Ovary (tissue), 7 donors: ENCODE measurements at regions not wholly inside any gene's neighbourhood (a gene's known extent, or its start where the extent isn't known, plus 50 kb on each side); places are given as distances from the start of the nearest gene placed in this dataset.

Source experiments
- DNase-seq, 5 donors: peaks; one replicate each; pipeline ENCODE4 v3.0.0-alpha.2; 2019 to 2020
- H3K27ac ChIP-seq, 2 donors: fragments of 200-600 bp; one replicate each; pipeline versions ENCODE4 v1.5.1 to v1.8.0; 2019 to 2022
- H3K27me3 ChIP-seq: fragments of 200-600 bp; one replicate; pipeline ENCODE4 v1.8.0; 2022
- H3K36me3 ChIP-seq: fragments of 200-600 bp; sonication (generic); one replicate; pipeline ENCODE4 v1.5.1; 2019
- H3K4me1 ChIP-seq: one replicate; pipeline ENCODE4 v1.8.1; 2013; ENCODE audit warnings: mild to moderate bottlenecking, moderate library complexity; ENCODE audit not compliant: insufficient read depth
- H3K4me3 ChIP-seq: fragments of 200-600 bp; sonication (generic); one replicate; pipeline ENCODE4 v1.5.1; 2017
- H3K9me3 ChIP-seq, 2 donors: fragments of 200-600 bp in 1 of 2; sonication (generic) in 1 of 2; one replicate each; pipeline versions ENCODE4 v1.5.1 to v1.8.1; 2013 to 2019; ENCODE audit warnings: mild to moderate bottlenecking in 1 of 2, moderate library complexity in 1 of 2
- CTCF ChIP-seq, 3 donors: fragments of 450-650 bp in 2 of 3; fragments of 200-600 bp in 1 of 3; IDR thresholded peaks; one replicate each; pipeline versions ENCODE4 v1.5.1 to v1.8.0; 2016 to 2022; ENCODE audit warnings: antibody characterized with exemption in 3 of 3, mild to moderate bottlenecking in 1 of 3
- EP300 ChIP-seq: sonication (generic); formaldehyde crosslinking; IDR thresholded peaks from one replicate; pipeline ENCODE4 v1.6.1; 2017; ENCODE audit warnings: antibody characterized with exemption
- POLR2A ChIP-seq: fragments of 450-650 bp; IDR thresholded peaks from one replicate; pipeline ENCODE4 v1.6.1; 2017; ENCODE audit warnings: antibody characterized with exemption, mild to moderate bottlenecking, moderate library complexity
- WGBS, 3 donors: extraction: QIAGEN DNeasy Blood & Tissue Kit in 1 of 3; methylation state at CpG; one replicate each; pipeline versions ENCODE4 v1.1.5 to v1.1.7; 2013 to 2017; 5-methylcytosine and 5-hydroxymethylcytosine counted together
- intact Hi-C, 4 donors: fragments of 100-400 bp; cut with DNase I; formaldehyde crosslinking; loops; one replicate each; pipeline versions ENCODE4 v1.11.0 to v1.15.1; 2022 to 2023
- donor health status: DM: no; HTN: no; CAD: no; lungs with moderate emphysema.
- donor health status: DM: no; HTN: no; CAD: no.
- donor health status: Bipolar disorder and iron deficiency.
- donor health status: DM: no; HTN: no; CAD: no.
- donor health status: DM: yes; HTN: yes; CAD: no.

GRCh38 chr1:193356249-193356648 lies 169.8 kb upstream of the B3GALT2 start:
- WGBS, 3 donors: 83 to 97% (median 89%) methylated on average over 4 of the region's 4 CpGs
- intact Hi-C loops: no loop called here
- H3K27ac ChIP-seq: no peak overlapping the region
- no peaks in the 10 kb centered on the region for H3K36me3 ChIP-seq
- H3K4me1 ChIP-seq: no peaks in the 10 kb centered on the region
- H3K4me3 ChIP-seq: no peak overlapping the region
- TF ChIP-seq POLR2A (no peak), CTCF (IDR thresholded peaks at IDR 0.05) (no peak), EP300 (no peak)
- no peak for DNase-seq
- no peaks in the 10 kb centered on the region for H3K27me3 ChIP-seq
- H3K9me3 ChIP-seq: no peaks in the 10 kb centered on the region

- Histone ChIP-seq H3K27me3 (no peaks in the 10 kb centered on the region), H3K27ac (no peak overlapping the region), H3K36me3 (no peaks in the 10 kb centered on the region), H3K9me3 (no peaks in the 10 kb centered on the region), H3K4me3 (no peak overlapping the region), H3K4me1 (no peaks in the 10 kb centered on the region)
- 97 to 100% (median 97%) methylated on average over 2 of the region's 2 CpGs for WGBS, 3 donors
- TF ChIP-seq POLR2A: no peak
- TF ChIP-seq EP300: no peak
- no peak for TF ChIP-seq CTCF (IDR thresholded peaks at IDR 0.05)
- intact Hi-C loops: no loop called here
- no peak for DNase-seq
These were observed 169.2 kb upstream of the B3GALT2 start for GRCh38 chr1:193355626-193356025.

- H3K27me3 ChIP-seq: no peaks in the 10 kb centered on the region
- no peaks in the 10 kb centered on the region for H3K4me1 ChIP-seq
- H3K9me3 ChIP-seq: no peaks in the 10 kb centered on the region
- TF ChIP-seq CTCF (IDR thresholded peaks at IDR 0.05) (no peak), POLR2A (no peak), EP300 (no peak)
- whole genome bisulfite sequencing, 3 donors: 60 to 76% (median 62%) methylated on average over 2 of the region's 2 CpGs
- no peaks in the 10 kb centered on the region for H3K36me3 ChIP-seq
- no peak overlapping the region for H3K27ac ChIP-seq
- intact Hi-C loops: no loop called here
- no peak overlapping the region for H3K4me3 ChIP-seq
- DNase-seq: no peak
These were observed 168.8 kb upstream of the B3GALT2 start for GRCh38 chr1:193355178-193355577.

GRCh38 chr1:193348769-193349535 lies 162.5 kb upstream of the B3GALT2 start:
- intact Hi-C loops: no loop called here
- Histone ChIP-seq H3K9me3 (no peaks in the 10 kb centered on the region), H3K36me3 (no peaks in the 10 kb centered on the region), H3K4me3 (no peak overlapping the region), H3K4me1 (peaks cover 8% of the 10 kb centered on the region), H3K27ac (no peak overlapping the region), H3K27me3 (no peaks in the 10 kb centered on the region)
- no peak for DNase-seq
- TF ChIP-seq EP300 (no peak), POLR2A (no peak), CTCF (IDR thresholded peaks at IDR 0.05) (no peak)
- WGBS, 3 donors: 63 to 65% (median 65%) methylated on average over 3 of the region's 3 CpGs
